ELF-1 (cell line): ENCODE measurements at regions not wholly inside any gene's neighbourhood (a gene's known extent, or its start where the extent isn't known, plus 50 kb on each side); places are given as distances from the start of the nearest gene placed in this dataset.
"Not testable (repeated sequence)": the region's sequence is repeated elsewhere in the genome, so short reads cannot be mapped to it uniquely, and the experiment has no call there.

Experiments used
- DNase-seq: peaks from one replicate; pipeline ENCODE4 v3.0.0-alpha.2; 2016; ENCODE audit warnings: low read depth, low spot score

DNA sequence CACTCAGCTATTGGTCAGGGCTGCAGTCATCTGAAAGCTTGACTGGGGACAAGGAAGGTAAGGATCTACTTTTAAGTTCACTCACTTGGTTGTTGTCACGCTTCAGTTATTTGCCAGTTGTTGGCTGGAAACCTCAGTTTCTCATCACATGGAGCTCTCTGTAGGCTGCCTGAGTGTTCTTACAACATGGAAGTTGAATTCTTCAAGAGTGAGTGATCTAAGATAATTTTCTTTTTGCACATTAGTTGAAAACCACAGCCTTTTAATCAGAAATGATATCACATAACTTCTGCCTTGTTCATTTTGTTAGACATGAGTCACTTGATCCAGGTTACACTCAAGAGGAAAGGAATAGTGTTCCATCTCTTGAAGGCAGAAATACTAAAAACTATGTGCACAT is 552.7 kb downstream of the RAPGEF2 start:
- no peak for DNase-seq

DNA sequence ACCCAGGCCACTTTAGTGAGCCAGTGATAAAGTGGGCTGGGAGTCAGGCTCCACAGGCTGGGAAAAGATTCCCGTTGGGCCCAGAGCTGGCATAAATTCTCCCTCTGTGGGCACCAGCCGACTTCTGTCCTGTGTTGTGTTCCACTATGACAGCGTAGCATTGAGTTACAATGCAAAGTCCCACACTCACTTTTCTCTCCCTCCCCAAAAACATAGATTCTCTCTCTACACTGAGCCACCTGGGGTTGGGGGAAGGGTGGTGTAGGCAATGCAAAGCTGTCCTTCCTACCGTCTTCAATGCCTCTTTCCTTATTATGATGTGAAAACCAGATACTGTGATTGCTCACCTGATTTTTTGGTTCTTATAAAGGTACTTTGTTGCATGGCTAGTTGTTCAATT is 566.2 kb downstream of the RAPGEF2 start:
- DNase-seq = no peak

DNA sequence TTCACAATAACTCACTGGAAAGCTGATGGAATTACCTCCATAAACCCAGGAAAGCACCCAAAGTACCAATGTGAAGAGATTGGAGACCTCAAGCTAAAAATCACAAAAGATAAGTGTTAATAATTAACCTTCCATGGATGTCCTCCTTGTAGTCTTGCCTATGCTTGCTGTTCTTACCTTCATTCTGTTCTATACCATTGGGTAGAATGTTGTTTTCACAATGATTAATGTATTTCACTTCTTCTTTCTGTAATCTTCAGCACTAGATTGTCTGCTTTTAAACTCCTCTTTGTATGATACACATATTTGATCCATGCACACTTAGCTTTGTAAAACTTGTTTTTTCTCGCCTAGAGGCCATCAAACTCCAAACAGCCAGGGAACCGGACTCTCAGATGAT is 570.3 kb downstream of the RAPGEF2 start:
- DNase-seq = no peak

DNA sequence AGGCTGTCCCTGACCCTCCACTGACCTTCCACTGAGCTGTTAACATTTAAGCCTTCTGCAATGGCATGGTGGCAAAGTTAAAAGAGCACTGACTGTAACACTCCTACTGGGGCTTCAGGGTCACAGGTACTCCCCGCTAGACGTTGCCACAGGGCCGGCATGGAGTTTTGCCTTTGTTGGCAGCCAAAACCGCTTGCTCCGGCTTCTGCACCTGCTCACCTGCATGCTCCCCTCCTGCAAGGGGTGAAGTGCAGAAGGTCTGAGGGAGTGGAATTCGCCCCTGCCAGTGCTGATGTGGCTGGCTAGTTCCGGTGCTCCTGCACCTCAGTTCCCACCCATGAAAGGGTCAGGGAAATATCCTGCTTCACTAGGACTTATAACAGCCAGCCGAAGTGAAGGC is 571.4 kb downstream of the RAPGEF2 start:
- no peak for DNase-seq

DNA sequence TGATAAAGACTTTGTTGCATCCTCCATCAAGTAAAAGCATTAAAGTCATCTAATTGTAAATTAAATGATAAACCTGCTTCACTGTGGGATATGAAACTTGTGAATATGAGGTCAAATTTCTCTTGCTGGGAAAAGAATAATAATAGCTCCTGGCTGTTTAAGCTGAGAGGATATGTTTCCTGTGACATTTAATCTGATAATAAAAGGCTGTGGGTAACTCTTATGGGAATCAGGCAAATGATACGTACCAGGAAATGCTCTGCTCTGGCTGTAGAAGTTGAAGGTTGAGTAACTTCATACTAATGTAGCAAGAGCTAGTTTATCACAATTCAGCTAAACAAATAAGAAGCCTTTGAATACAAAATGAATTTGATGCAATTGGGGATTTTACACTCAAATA is 574.6 kb downstream of the RAPGEF2 start:
- DNase-seq = no peak

DNA sequence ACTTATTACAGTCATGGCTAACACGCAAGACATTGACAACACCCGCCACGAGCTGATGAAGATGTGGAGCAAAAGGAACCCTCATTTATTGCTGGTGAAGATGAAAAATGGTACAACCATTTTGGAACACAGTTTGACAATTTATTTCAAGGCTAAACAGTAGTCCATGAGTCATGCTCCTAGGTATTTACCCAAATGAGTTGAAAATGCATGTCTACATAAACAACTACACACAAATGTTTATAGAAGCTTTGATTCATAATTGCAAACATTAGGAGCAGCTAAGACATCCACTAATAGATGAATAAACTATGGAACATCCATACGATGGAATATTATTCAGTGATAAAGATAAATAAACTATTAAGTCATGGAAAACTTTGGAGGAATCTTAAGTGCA is 580.1 kb downstream of the RAPGEF2 start:
- DNase-seq = no peak

DNA sequence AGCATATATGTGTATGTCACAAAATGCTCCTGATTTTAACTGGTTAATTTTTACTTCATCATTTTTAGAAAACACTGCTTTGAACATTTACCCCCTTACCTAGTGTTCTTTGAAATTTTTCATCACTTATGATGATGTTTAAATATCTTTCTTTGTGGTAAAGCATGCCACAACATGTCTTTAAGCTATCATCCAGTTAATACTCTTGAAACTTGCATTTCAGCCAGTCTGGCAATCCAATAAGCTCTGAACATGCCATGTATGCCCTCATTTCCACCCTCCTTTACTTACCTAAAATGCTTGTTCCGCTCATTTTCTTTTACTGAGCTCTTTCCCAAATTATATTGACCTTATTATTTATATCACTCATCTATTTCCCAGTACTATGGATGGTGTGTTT is 581.2 kb downstream of the RAPGEF2 start:
- no peak for DNase-seq

DNA sequence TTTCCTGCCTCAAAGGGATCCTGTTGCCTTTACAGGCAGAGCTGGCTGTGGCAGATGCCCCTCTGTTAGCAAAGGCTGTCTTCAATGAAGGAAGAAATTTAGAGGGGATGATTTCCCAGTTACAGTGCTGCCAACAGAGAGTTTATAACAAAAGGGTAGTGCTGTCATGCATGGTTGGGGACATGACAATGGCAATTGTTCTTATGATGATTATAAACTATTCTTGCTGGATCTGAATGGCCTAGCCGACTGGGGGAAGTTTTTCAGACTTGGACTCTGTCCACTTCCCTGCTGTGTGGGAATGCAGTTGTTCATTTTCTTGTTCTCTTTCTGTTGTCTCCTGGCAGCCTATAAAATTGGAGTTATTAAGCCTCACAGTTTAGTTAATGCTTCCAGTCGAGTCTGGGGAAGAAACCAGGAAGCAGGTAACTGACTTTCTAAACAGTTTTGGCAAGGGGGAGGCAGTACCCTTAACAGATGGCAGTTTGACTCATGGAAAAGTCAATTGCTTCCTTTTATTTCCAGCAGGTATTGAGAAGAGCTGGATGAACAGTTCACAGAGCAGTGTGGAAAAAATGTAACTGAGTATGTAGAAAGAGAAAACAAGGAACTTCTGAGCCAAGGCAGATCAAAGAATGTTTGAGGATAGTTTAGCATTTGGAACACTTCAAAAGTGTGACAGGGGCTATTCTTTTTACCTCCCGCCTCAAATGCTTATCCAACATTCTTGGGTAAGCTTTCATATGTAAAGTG is 582.6 kb downstream of the RAPGEF2 start:
- no peak for DNase-seq

DNA sequence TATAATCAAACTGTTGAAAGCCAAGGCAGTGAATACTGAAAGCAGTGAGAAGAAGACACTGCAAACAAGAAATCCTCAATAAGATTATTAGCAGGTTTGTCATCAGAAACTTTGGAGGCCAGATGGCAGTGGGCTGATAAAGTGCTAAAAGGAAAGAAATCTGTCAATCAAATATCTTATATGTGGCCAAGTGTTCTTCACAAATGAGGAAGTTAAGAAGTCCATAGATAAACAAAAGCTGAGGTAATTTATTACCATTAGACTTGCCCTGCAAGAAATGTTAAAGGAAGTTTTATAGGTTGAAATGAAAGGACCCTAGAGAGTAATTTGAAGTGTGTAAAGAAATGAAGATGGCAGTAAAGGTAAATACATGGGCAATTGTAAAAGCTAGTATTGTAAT is 586.6 kb downstream of the RAPGEF2 start:
- no peak for DNase-seq

DNA sequence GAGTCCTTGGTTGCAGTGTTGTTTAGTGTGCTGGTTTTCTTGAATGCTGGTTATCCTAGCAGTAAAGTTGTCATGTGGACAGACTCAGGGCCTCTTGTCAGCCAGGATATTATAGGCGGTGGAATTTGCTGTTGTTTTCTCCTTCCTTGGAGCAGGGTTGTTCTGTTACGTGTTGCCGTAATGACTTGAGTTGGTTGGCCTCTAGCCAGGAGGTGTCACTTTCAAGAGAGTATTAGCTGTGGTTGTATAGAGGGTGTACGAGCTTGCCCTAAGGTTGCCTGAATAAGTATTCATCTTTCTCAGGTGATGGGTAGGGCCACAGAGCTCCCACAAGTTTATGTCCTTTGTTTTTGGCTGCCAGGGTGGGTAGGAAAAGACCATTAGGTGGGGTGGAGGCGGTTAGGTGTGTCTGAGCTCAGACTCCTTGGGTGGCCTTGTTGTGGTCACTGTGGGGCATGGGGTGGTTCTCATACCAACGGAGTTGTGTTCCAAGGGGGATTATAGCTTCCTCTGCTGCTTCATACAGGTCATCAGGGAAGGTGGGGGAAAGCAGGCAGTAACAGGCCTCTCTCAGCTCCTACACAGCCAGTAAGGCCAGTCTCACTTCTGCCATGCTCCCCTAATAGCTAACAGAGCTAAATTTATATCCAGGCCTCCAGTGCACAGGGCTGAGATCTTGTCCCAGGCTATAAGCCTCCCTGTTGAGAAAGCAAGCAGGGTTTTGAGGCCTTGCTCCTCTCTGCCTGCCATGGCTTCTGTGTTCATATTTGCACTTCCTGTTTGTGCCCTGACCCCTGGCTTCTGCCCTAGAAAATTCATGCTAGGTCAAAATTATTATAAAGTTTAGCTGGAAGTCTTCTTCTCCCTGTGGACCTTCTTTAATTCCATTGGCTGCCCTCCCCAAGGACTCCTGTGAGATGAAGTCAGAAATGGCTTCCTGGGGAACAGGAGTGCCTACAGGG is 594.7 kb downstream of the RAPGEF2 start:
- DNase-seq = no peak

DNA sequence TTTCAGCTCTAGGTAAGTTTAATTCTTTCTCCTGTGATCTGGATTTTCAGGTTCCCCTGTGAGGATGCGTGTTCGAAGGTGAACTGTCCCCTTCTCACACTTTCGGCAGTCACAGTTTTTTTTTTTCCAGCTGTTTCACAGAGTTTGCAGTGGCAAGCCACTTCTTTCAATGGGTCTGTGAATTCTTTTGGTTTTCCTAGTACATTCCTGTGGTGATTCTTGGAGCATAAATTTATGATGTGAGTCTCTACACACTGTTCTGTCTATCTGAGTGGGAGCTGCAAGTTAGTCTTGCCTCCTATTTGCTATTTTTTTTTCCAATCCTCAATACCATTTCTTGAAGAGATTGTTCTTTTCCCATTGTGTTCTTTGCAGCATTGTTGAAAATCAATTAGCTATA is 595.5 kb downstream of the RAPGEF2 start:
- DNase-seq = no peak

DNA sequence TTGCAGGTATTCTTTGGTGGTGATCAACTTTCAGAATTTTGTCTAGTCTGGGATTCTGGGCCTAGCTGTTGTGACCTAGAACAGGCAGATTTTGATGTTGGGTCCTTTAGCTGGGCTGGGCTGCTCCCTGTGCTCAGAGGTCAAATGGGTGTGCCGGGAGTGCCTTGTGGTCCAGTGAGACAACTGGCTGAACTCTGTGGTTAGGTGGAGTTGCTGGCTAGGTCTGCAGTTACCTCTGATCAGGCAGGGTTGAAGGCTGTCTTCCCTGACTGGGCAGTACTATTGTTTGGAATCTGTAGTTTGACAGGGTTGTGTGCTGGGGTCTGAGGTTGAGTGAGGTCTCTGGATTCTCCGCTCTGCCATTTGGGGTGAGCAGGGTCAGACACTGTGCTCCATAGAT is 599.3 kb downstream of the RAPGEF2 start:
- DNase-seq = no peak

DNA sequence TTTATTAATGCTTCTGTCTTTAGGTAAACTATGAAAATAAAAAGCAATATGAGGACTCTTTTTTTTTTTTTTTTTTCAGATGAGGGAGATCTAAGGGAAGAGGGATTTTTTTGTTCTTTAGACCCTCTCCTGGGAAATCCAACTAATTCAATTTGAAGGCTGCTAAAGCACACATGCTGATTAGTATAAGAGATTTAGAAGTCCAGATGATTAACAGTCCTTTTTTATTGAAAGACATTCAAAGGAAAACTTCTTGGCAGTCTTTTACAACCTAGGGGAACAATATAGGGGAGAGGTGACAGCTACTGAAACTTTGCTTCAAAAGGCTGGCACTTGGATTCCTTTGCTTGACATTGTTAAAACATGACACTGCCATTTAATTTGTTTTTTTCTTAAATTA is 602.5 kb downstream of the RAPGEF2 start:
- no peak for DNase-seq

DNA sequence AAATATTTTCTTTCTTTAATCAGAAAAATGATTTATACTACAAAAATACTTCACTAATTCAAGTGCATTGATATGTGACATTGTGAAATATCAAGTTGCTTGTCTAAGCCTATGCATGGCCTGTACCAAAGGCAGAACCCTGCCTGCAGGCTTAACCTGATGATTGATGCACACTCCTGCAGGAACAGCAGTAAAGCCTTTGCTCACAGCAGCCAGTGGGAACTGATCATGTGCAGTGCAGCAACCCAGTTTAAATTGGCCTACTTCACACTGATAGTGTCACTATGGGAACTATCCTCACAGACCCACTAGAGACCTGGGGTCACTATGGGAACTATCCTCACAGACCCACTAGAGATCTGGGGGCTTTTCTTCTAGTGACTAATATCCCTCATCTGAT is 603.8 kb downstream of the RAPGEF2 start:
- DNase-seq = no peak

DNA sequence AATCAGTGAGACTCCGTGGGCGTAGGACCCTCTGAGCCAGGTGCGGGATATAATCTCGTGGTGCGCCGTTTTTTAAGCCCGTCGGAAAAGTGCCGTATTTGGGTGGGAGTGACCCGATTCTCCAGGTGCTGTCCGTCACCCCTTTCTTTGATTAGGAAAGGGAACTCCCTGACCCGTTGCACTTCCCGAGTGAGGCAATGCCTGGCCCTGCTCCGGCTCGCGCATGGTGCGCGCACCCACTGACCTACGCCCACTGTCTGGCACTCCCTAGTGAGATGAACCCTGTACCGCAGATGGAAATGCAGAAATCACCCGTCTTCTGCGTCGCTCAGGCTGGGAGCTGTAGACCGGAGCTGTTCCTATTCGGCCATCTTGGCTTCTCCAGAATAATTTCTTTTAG is 612.3 kb downstream of the RAPGEF2 start:
- not testable (repeated sequence) for DNase-seq

DNA sequence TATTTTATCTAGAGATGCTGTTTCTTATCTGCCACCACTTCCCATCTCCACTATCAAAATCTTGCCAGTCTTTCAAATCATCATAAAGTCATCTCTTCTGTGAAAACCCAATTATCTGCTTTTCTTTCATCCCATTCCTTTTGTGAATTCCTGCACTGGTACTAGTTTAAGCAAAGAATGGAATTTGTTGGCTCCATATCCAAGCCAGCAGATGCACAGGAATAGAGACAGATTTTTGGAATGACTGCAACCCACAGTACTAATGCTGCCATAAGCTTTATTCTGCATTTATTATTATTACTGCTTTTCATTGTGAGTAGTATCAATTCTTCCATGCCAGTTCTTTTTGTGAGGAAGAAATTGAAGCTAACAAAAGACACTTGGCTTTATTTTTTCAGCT is 616.7 kb downstream of the RAPGEF2 start:
- DNase-seq = no peak

DNA sequence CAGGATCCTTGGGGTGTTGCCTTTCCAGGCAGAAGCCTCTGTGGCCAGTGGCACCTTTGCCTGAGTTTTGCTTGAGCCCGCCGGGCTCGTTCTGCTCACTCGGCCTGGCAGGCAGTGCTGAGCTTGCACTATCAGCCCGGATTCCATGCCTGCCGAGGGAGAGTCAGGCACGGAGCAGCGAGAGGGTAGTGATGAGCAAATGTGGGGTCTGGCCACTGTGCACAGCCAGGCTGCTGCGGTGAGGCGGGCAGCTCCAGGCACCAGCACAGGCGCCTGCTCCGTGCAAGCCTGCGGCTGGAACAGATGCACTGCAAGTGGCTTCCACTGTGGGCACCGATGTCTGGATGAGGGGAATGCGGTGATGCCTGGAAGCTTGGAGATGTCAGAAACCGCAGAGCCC is 619.2 kb downstream of the RAPGEF2 start:
- no peak for DNase-seq

DNA sequence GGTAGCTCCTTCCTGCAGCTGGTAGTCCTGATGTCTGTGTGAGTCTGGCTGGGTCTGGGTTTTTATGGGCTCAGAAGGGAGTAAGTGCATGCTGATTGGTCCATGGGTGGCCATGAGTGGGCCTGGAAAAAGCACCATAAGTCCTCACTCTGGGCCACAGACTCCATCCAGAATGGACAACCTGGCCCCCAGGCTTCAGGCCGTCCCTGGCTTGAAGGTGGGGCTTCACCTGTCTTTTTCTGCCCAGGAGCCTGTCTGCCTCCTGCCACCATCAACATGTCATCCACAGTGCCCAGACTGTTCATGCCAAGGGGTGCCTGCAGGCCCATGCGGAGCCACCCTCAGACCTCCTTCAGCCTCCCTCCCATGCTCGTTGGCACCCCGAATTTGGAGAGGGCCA is 620.0 kb downstream of the RAPGEF2 start:
- DNase-seq = no peak

DNA sequence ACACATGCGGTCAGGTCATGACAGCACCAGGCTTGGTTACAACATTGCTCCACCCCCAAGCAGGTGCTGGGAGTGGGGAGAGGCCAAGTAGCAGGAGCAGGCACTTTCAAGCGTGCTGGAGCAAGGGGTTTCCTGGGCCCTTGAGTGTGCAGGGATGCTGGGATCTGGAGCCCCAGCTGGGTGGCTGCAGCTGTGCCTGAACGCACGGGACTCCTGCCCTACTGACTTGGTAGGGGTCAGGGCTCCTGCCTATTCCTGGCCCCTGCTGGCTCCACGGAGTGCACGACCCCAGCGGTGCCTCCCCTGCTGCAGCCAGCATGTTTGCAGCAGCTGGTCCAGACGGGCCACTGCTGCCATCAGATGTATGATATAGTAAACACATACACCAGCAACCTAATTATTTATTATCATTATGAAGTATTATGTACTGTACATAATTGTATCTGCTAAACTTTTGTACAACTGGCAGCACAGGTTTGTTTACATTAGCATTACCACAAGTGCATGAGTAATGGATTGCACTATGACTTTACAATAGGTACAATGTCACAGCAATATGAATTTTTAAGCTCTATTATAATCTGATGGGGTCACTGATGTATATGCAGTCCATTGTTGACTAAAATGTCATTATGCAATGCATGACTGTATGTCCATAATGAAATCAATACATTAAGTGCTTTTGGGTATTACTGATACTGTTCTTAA is 620.6 kb downstream of the RAPGEF2 start:
- DNase-seq = no peak

DNA sequence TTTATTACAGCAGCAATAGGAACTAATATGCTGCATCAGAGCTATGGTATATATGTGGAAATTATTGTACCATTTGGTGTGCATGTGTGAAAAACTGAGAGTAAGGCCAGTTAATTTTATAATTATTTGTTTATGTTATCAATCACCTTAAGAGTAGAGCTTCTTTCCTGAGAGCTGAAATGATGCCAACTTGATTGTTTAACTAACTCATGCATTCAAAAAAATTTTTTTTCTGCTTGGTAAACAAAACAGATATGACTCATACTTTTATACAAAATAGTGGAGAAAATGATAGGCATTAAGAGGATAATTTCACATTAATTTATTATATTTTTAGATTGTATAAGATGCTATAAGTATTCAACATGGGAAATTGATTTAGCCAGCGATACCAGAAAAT is 622.7 kb downstream of the RAPGEF2 start:
- DNase-seq = no peak

DNA sequence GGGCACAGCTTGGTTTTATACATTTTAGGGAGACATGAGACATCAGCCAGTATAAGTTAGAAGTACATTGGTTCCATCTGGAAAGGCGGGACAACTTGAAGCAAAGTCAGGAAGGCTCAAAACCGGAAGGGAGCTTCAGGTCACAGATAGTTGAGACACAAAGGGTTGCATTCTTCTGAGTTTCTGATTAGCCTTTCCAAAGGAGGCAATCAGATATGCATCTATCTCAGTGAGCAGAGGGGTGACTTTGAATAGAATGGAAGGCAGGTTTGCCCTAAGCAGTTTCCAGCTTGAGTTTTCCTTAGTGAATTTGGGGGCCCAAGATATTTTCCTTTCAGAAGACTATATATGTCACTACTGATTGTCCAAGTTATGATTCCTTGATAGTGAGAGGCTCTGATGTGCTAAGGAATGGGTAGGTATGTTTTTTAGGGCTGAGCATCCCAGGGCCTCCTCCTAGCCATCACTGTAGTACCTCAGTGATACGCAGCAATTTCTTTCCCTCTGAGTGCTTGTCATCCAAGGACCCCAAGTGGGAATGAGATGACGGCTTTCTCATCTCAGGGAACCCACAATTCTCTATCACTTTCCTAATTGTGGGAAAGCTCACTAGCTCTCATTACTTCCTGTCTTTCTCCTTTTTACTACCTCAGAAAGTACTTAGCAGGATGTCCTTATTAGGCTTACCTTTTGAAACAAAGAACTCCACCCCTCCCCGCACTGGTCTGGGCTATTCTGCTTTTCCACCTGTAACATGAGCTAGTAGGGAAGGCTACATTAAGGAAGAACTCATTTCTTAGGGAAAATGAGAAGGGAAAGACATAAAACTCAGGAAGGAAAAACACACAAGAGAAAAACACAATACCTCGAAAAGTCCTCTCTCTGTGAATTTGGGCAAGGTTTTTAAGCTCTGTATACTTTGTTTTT is 632.7 kb downstream of the RAPGEF2 start:
- peak; percentile 34 for DNase-seq
